GM23338 (cell line): ENCODE measurements at regions not wholly inside any gene's neighbourhood (a gene's known extent, or its start where the extent isn't known, plus 50 kb on each side); places are given as distances from the start of the nearest gene placed in this dataset.

Source experiments
- ATAC-seq: fragments of 200-7000 bp; cut with Tn5 transposase; 3 replicates; pipeline ENCODE4 v1.9.1; 2020
- DNase-seq: peaks from one replicate; pipeline ENCODE4 v3.0.0-alpha.2; 2015; ENCODE audit warnings: low spot score
- H2AFZ ChIP-seq: fragments of 200-600 bp; sonication (generic); 2 replicates; pipeline ENCODE4 v1.8.0; 2016; ENCODE audit warnings: antibody characterized with exemption, mild to moderate bottlenecking, moderate library complexity
- H3F3A ChIP-seq: fragments of 200-600 bp; sonication (generic); replicated peaks from 2 replicates; pipeline ENCODE4 v1.8.0; 2017; ENCODE audit warnings: antibody characterized with exemption, mixed run types, low read depth
- H3K27ac ChIP-seq: fragments of 200-600 bp; sonication (generic); 2 replicates; pipeline ENCODE4 v1.6.1; 2016; ENCODE audit warnings: low read depth
- H3K27me3 ChIP-seq: fragments of 200-600 bp; sonication (generic); 2 replicates; pipeline ENCODE4 v1.8.0; 2016; ENCODE audit warnings: mild to moderate bottlenecking, mixed run types, moderate library complexity; ENCODE audit not compliant: insufficient read depth
- H3K36me3 ChIP-seq: fragments of 200-600 bp; sonication (generic); 2 replicates; pipeline ENCODE4 v1.8.0; 2016; ENCODE audit warnings: mild to moderate bottlenecking; ENCODE audit not compliant: insufficient read depth
- H3K4me1 ChIP-seq: fragments of 200-600 bp; sonication (generic); 2 replicates; pipeline ENCODE4 v1.8.0; 2016; ENCODE audit warnings: mild to moderate bottlenecking, moderate library complexity; ENCODE audit not compliant: insufficient read depth
- H3K4me2 ChIP-seq: fragments of 200-600 bp; sonication (generic); 2 replicates; pipeline ENCODE4 v1.7.1; 2017; ENCODE audit warnings: mixed run types
- H3K4me3 ChIP-seq: fragments of 200-600 bp; sonication (generic); 2 replicates; pipeline ENCODE4 v1.6.1; 2016; ENCODE audit warnings: mixed run types
- H3K79me2 ChIP-seq: fragments of 200-600 bp; sonication (generic); replicated peaks from 2 replicates; pipeline ENCODE4 v1.8.0; 2017; ENCODE audit warnings: mild to moderate bottlenecking; ENCODE audit not compliant: insufficient read depth
- H3K9me2 ChIP-seq: fragments of 200-600 bp; sonication (generic); 2 replicates; pipeline ENCODE4 v1.8.0; 2017; ENCODE audit not compliant: insufficient read depth
- H4K20me1 ChIP-seq: fragments of 200-600 bp; sonication (generic); replicated peaks from 2 replicates; pipeline ENCODE4 v1.8.0; 2017; ENCODE audit warnings: mild to moderate bottlenecking; ENCODE audit not compliant: insufficient read depth
- H3K27ac Mint-ChIP-seq: 2 replicates; pipeline ENCODE4 v1.8.0; 2020; ENCODE audit warnings: inconsistent platforms, mild to moderate bottlenecking, moderate library complexity, mixed read lengths
- H3K27me3 Mint-ChIP-seq: 3 replicates; pipeline ENCODE4 v1.8.0; 2022; ENCODE audit warnings: low read depth, mild to moderate bottlenecking, moderate library complexity, mixed read lengths, inconsistent platforms; ENCODE audit not compliant: insufficient read depth, poor library complexity
- H3K36me3 Mint-ChIP-seq: 3 replicates; pipeline ENCODE4 v1.8.0; 2021; ENCODE audit warnings: low read depth, mild to moderate bottlenecking, inconsistent platforms, moderate library complexity, mixed read lengths
- H3K4me1 Mint-ChIP-seq: 3 replicates; pipeline ENCODE4 v1.8.0; 2020; ENCODE audit warnings: mild to moderate bottlenecking, inconsistent platforms, mixed read lengths
- H3K4me3 Mint-ChIP-seq: 3 replicates; pipeline ENCODE4 v1.8.0; 2021; ENCODE audit warnings: moderate library complexity, mild to moderate bottlenecking, inconsistent platforms, mixed read lengths
- H3K9me3 Mint-ChIP-seq: 3 replicates; pipeline ENCODE4 v1.8.0; 2020; ENCODE audit warnings: moderate library complexity, mild to moderate bottlenecking, inconsistent platforms, mixed read lengths
- CREB1 ChIP-seq: fragments of 250-450 bp; sonication (Bioruptor Pico); IDR thresholded peaks from 2 replicates; pipeline ENCODE4 v1.5.0; 2020; ENCODE audit warnings: low read depth, mild to moderate bottlenecking, moderate library complexity
- CTCF ChIP-seq, 2 experiments: fragments of 200-600 bp in 1 of 2; sonication (generic) in 1 of 2; conservative IDR thresholded peaks; 2 replicates each; pipeline versions ENCODE4 v1.5.1 to v1.6.1; 2016 to 2017; ENCODE audit warnings: antibody characterized with exemption in 2 of 2, low read depth in 2 of 2, mild to moderate bottlenecking in 2 of 2, moderate library complexity in 1 of 2
- ETS1 ChIP-seq: IDR thresholded peaks from 2 replicates; pipeline ENCODE4 v1.6.1; 2016; ENCODE audit warnings: antibody characterized with exemption
- JUNB ChIP-seq: IDR thresholded peaks from one replicate; pipeline ENCODE4 v1.6.1; 2016; ENCODE audit warnings: antibody characterized with exemption; ENCODE audit not compliant: unreplicated experiment
- NANOG ChIP-seq: IDR thresholded peaks from 2 replicates; pipeline ENCODE4 v1.6.1; 2016; ENCODE audit warnings: antibody characterized with exemption, borderline replicate concordance
- POLR2AphosphoS5 ChIP-seq: IDR thresholded peaks from 2 replicates; pipeline ENCODE4 v1.6.1; 2016; ENCODE audit warnings: antibody characterized with exemption, low read depth
- REST ChIP-seq: IDR thresholded peaks from one replicate; pipeline ENCODE4 v1.6.1; 2018; ENCODE audit warnings: antibody characterized with exemption; ENCODE audit not compliant: unreplicated experiment
- STAT1 ChIP-seq: IDR thresholded peaks from one replicate; pipeline ENCODE4 v1.6.1; 2016; ENCODE audit warnings: antibody characterized with exemption; ENCODE audit not compliant: unreplicated experiment
- ZNF114 ChIP-seq: fragments of 250-450 bp; sonication (Bioruptor Pico); IDR thresholded peaks from 2 replicates; pipeline ENCODE4 v1.5.0; 2020; ENCODE audit warnings: mild to moderate bottlenecking, moderate library complexity
- ZNF331 ChIP-seq: fragments of 250-450 bp; sonication (Bioruptor Pico); IDR thresholded peaks from 2 replicates; pipeline ENCODE4 v1.5.0; 2020; ENCODE audit warnings: low read depth, mild to moderate bottlenecking, moderate library complexity
- ZNF462 ChIP-seq: fragments of 250-450 bp; sonication (Bioruptor Pico); IDR thresholded peaks from 2 replicates; pipeline ENCODE4 v1.5.0; 2020; ENCODE audit warnings: mild to moderate bottlenecking, moderate library complexity

DNA sequence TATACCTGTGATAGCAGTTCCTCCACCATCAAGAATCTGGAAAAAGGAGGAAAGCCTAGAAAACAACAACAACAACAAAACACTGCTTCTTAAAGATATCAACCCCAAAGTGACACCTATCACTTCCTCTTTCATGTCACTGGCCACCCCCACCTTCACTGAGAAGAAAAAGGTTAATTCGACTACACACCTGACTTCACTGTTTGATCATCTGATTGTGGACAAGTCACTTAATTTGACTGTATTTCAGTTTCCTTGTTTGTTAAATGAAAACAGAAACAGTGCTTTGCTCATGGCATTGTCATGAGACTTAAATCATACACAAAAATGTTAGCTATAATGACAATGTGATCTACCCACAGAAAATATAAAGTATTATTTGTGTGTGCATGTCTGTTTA, 280.6 kb upstream of the SULF2 start:
- Histone ChIP-seq H3K4me2 (no peak overlapping the region), H3K4me1 (no peaks in the 10 kb centered on the region), H2AFZ (no peak overlapping the region), H3K27ac (no peak overlapping the region), H3K36me3 (no peaks in the 10 kb centered on the region), H3K27me3 (no peaks in the 10 kb centered on the region), H3K79me2 (no peaks in the 10 kb centered on the region), H4K20me1 (no peaks in the 10 kb centered on the region), H3K9me2 (0 out of 2 replicates have a peak, but pooled peaks cover 4% of the 10 kb centered on the region), H3F3A (no peaks in the 10 kb centered on the region), H3K4me3 (no peak overlapping the region)
- H3K4me1 Mint-ChIP-seq: no peaks in the 10 kb centered on the region
- H3K9me3 Mint-ChIP-seq: peaks cover 6% of the 10 kb centered on the region; the same call in 1 of the 3 replicates
- H3K36me3 Mint-ChIP-seq: no peaks in the 10 kb centered on the region
- TF ChIP-seq ZNF331 (CRISPR knock-in tag) (no peak), JUNB (no peak), REST (no peak), STAT1 (no peak), CREB1 (CRISPR knock-in tag) (no peak), ETS1 (no peak), POLR2AphosphoS5 (no peak), NANOG (no peak)
- no peaks in the 10 kb centered on the region for H3K27me3 Mint-ChIP-seq
- DNase-seq: no peak
- no peak for ATAC-seq
- no peak overlapping the region for H3K4me3 Mint-ChIP-seq
- H3K27ac Mint-ChIP-seq: no peak overlapping the region

- H3K9me2 ChIP-seq: 0 out of 2 replicates have a peak, but pooled peaks cover 4% of the 10 kb centered on the region
- Mint-ChIP-seq H3K27me3 (no peaks in the 10 kb centered on the region), H3K27ac (no peak overlapping the region), H3K4me3 (no peak overlapping the region), H3K36me3 (no peaks in the 10 kb centered on the region), H3K4me1 (no peaks in the 10 kb centered on the region), H3K9me3 (peaks cover 6% of the 10 kb centered on the region; the same call in 1 of the 3 replicates)
- DNase-seq (no peak), ATAC-seq (no peak)
- no peaks in the 10 kb centered on the region for H3K79me2 ChIP-seq
- H3F3A ChIP-seq: no peaks in the 10 kb centered on the region
- H3K4me2 ChIP-seq: no peak overlapping the region
- H3K4me3 ChIP-seq: no peak overlapping the region
- H3K27me3 ChIP-seq: no peaks in the 10 kb centered on the region
- H2AFZ ChIP-seq: no peak overlapping the region
- H4K20me1 ChIP-seq: no peaks in the 10 kb centered on the region
- H3K4me1 ChIP-seq: no peaks in the 10 kb centered on the region
- H3K27ac ChIP-seq: no peak overlapping the region
- H3K36me3 ChIP-seq: no peaks in the 10 kb centered on the region
- TF ChIP-seq ZNF462 (CRISPR knock-in tag) (no peak), JUNB (no peak), CTCF (conservative IDR thresholded peaks at IDR 0.05; ENCODE audit: low read depth in 2 of 2) (no peak), ZNF114 (no peak), CREB1 (CRISPR knock-in tag) (no peak)
Measured at GRCh38 chr20:48064929-48065328, 279.6 kb upstream of the SULF2 start.
